Adipocyte (in vitro differentiated cells): ENCODE measurements at regions not wholly inside any gene's neighbourhood (a gene's known extent, or its start where the extent isn't known, plus 50 kb on each side); places are given as distances from the start of the nearest gene placed in this dataset.

Experiments
- DNase-seq: peaks from one replicate; pipeline ENCODE4 v3.0.0-alpha.2; 2015; ENCODE audit warnings: low read depth
- H3K27me3 ChIP-seq: replicated peaks from 2 replicates; pipeline ENCODE4 v1.7.0; 2013; ENCODE audit warnings: mild to moderate bottlenecking, low read length, moderate library complexity; ENCODE audit not compliant: control insufficient read depth, insufficient read depth
- H3K36me3 ChIP-seq: 2 replicates; pipeline ENCODE4 v1.7.0; 2013; ENCODE audit warnings: low read length, mild to moderate bottlenecking, moderate library complexity; ENCODE audit not compliant: control insufficient read depth, insufficient read depth, severe bottlenecking
- H3K4me1 ChIP-seq: 2 replicates; pipeline ENCODE4 v1.7.0; 2013; ENCODE audit warnings: mild to moderate bottlenecking, low read length, moderate library complexity; ENCODE audit not compliant: control insufficient read depth, insufficient read depth
- H3K4me3 ChIP-seq: 2 replicates; pipeline ENCODE4 v1.7.0; 2013; ENCODE audit warnings: mild to moderate bottlenecking, low read length, moderate library complexity
- H3K9ac ChIP-seq: 2 replicates; pipeline ENCODE4 v1.7.0; 2013; ENCODE audit warnings: mild to moderate bottlenecking, low read length, moderate library complexity
- H3K9me3 ChIP-seq: 2 replicates; pipeline ENCODE4 v1.7.0; 2013; ENCODE audit warnings: mild to moderate bottlenecking, low read length, moderate library complexity; ENCODE audit not compliant: control insufficient read depth

- Histone ChIP-seq H3K9me3 (no peaks in the 10 kb centered on the region), H3K36me3 (no peaks in the 10 kb centered on the region), H3K4me3 (no peak overlapping the region), H3K9ac (no peak overlapping the region), H3K4me1 (no peaks in the 10 kb centered on the region), H3K27me3 (no peaks in the 10 kb centered on the region)
- DNase-seq = no peak
These were observed 935.4 kb upstream of the TENM3 start for GRCh38 chr4:181307824-181308223.

GRCh38 chr4:181308476-181309312, 934.5 kb upstream of the TENM3 start:
- Histone ChIP-seq H3K36me3 (no peaks in the 10 kb centered on the region), H3K27me3 (no peaks in the 10 kb centered on the region), H3K9me3 (no peaks in the 10 kb centered on the region), H3K4me1 (no peaks in the 10 kb centered on the region), H3K9ac (no peak overlapping the region), H3K4me3 (no peak overlapping the region)
- no peak for DNase-seq

- no peak for DNase-seq
- Histone ChIP-seq H3K36me3 (no peaks in the 10 kb centered on the region), H3K9me3 (no peaks in the 10 kb centered on the region), H3K4me3 (no peak overlapping the region), H3K9ac (no peak overlapping the region), H3K4me1 (no peaks in the 10 kb centered on the region), H3K27me3 (no peaks in the 10 kb centered on the region)
These were observed 931.1 kb upstream of the TENM3 start for GRCh38 chr4:181312066-181312465.

- H3K4me3 ChIP-seq = no peak overlapping the region
- DNase-seq = no peak
- no peaks in the 10 kb centered on the region for H3K4me1 ChIP-seq
- H3K27me3 ChIP-seq = no peaks in the 10 kb centered on the region
- no peaks in the 10 kb centered on the region for H3K9me3 ChIP-seq
- no peaks in the 10 kb centered on the region for H3K36me3 ChIP-seq
- H3K9ac ChIP-seq = no peak overlapping the region
These were observed 923.6 kb upstream of the TENM3 start for GRCh38 chr4:181319629-181320028.

- Histone ChIP-seq H3K4me1 (no peaks in the 10 kb centered on the region), H3K4me3 (no peak overlapping the region), H3K27me3 (no peaks in the 10 kb centered on the region), H3K9ac (no peak overlapping the region), H3K9me3 (no peaks in the 10 kb centered on the region), H3K36me3 (no peaks in the 10 kb centered on the region)
- no peak for DNase-seq
These were observed 920.1 kb upstream of the TENM3 start for GRCh38 chr4:181323061-181323460.

GRCh38 chr4:181330654-181331201, 912.5 kb upstream of the TENM3 start:
- H3K9ac ChIP-seq = no peak overlapping the region
- H3K36me3 ChIP-seq = no peaks in the 10 kb centered on the region
- peaks cover 4% of the 10 kb centered on the region for H3K9me3 ChIP-seq
- DNase-seq = no peak
- H3K4me1 ChIP-seq = no peaks in the 10 kb centered on the region
- no peaks in the 10 kb centered on the region for H3K27me3 ChIP-seq
- H3K4me3 ChIP-seq = no peak overlapping the region

GRCh38 chr4:181331214-181331613, 912.0 kb upstream of the TENM3 start:
- Histone ChIP-seq H3K27me3 (no peaks in the 10 kb centered on the region), H3K9me3 (peaks cover 4% of the 10 kb centered on the region), H3K4me3 (no peak overlapping the region), H3K36me3 (no peaks in the 10 kb centered on the region), H3K9ac (no peak overlapping the region), H3K4me1 (no peaks in the 10 kb centered on the region)
- peak; percentile 42 for DNase-seq

- no peak overlapping the region for H3K4me3 ChIP-seq
- DNase-seq = peak; percentile 23
These were observed 897.3 kb upstream of the TENM3 start for GRCh38 chr4:181345931-181346330.

GRCh38 chr4:181350615-181351415, 892.4 kb upstream of the TENM3 start:
- no peaks in the 10 kb centered on the region for H3K36me3 ChIP-seq
- H3K4me1 ChIP-seq = no peaks in the 10 kb centered on the region
- DNase-seq = no peak
- no peak overlapping the region for H3K4me3 ChIP-seq
- H3K9me3 ChIP-seq = no peaks in the 10 kb centered on the region
- no peaks in the 10 kb centered on the region for H3K27me3 ChIP-seq
- no peak overlapping the region for H3K9ac ChIP-seq

More at GRCh38 chr4:181345931-181346330, 897.3 kb upstream of the TENM3 start:
- Histone ChIP-seq H3K9ac (no peak overlapping the region), H3K36me3 (no peaks in the 10 kb centered on the region), H3K9me3 (peaks cover 3% of the 10 kb centered on the region), H3K27me3 (no peaks in the 10 kb centered on the region), H3K4me1 (no peaks in the 10 kb centered on the region)

- DNase-seq = peak; percentile 6
- Histone ChIP-seq H3K9ac (no peak overlapping the region), H3K4me1 (no peaks in the 10 kb centered on the region), H3K36me3 (no peaks in the 10 kb centered on the region), H3K27me3 (no peaks in the 10 kb centered on the region), H3K4me3 (no peak overlapping the region), H3K9me3 (no peaks in the 10 kb centered on the region)
These were observed 878.7 kb upstream of the TENM3 start for GRCh38 chr4:181364504-181364903.

GRCh38 chr4:181365671-181366070, 877.5 kb upstream of the TENM3 start:
- Histone ChIP-seq H3K4me1 (no peaks in the 10 kb centered on the region), H3K9ac (no peak overlapping the region), H3K4me3 (no peak overlapping the region), H3K27me3 (no peaks in the 10 kb centered on the region), H3K9me3 (no peaks in the 10 kb centered on the region), H3K36me3 (no peaks in the 10 kb centered on the region)
- no peak for DNase-seq
